Tibial nerve (tissue), 4 donors: ENCODE measurements at regions not wholly inside any gene's neighbourhood (a gene's known extent, or its start where the extent isn't known, plus 50 kb on each side); places are given as distances from the start of the nearest gene placed in this dataset.

Experiments
- DNase-seq, 2 donors: peaks; one replicate each; pipeline ENCODE4 v3.0.0-alpha.2; 2019; ENCODE audit warnings: low spot score in 2 of 2
- H3K27ac ChIP-seq, 4 donors: fragments of 200-600 bp; sonication (generic) in 3 of 4; one replicate each; pipeline ENCODE4 v1.5.1; 2017 to 2019; ENCODE audit warnings: mild to moderate bottlenecking in 1 of 4
- H3K27me3 ChIP-seq, 2 donors: fragments of 200-600 bp; sonication (generic) in 1 of 2; one replicate each; pipeline versions ENCODE4 v1.5.1 to v1.6.0; 2017 to 2019
- H3K36me3 ChIP-seq, 3 donors: fragments of 200-600 bp; sonication (generic); one replicate each; pipeline ENCODE4 v1.5.1; 2018 to 2019
- H3K4me1 ChIP-seq, 4 donors: fragments of 200-600 bp; sonication (generic) in 3 of 4; one replicate each; pipeline ENCODE4 v1.5.1; 2017 to 2019
- H3K4me3 ChIP-seq, 4 donors: fragments of 200-600 bp; sonication (generic) in 3 of 4; one replicate each; pipeline ENCODE4 v1.5.1; 2017 to 2019; ENCODE audit warnings: mild to moderate bottlenecking in 1 of 4, moderate library complexity in 1 of 4
- H3K9me3 ChIP-seq, 4 donors: fragments of 200-600 bp; sonication (generic) in 3 of 4; one replicate each; pipeline ENCODE4 v1.5.1; 2017 to 2019
- CTCF ChIP-seq, 5 experiments: fragments of 200-600 bp in 3 of 5; fragments of 450-650 bp in 2 of 5; sonication (generic) in 3 of 5; IDR thresholded peaks; one replicate each; pipeline ENCODE4 v1.5.1; 2016 to 2019; ENCODE audit warnings: antibody characterized with exemption in 5 of 5, mild to moderate bottlenecking in 3 of 5, moderate library complexity in 2 of 5
- EP300 ChIP-seq, 2 donors: sonication (generic); formaldehyde crosslinking; IDR thresholded peaks; one replicate each; pipeline ENCODE4 v1.6.1; 2017; ENCODE audit warnings: antibody characterized with exemption in 2 of 2, mild to moderate bottlenecking in 1 of 2
- POLR2A ChIP-seq, 2 donors: fragments of 450-650 bp; IDR thresholded peaks; one replicate each; pipeline ENCODE4 v1.6.1; 2017; ENCODE audit warnings: antibody characterized with exemption in 2 of 2, mild to moderate bottlenecking in 2 of 2, moderate library complexity in 2 of 2
- WGBS, 2 donors: methylation state at CpG; one replicate each; pipeline ENCODE4 v1.1.5; 2018; 5-methylcytosine and 5-hydroxymethylcytosine counted together

- no peak for DNase-seq
- TF ChIP-seq CTCF (IDR thresholded peaks at IDR 0.05) = no peak
- TF ChIP-seq EP300 (IDR thresholded peaks at IDR 0.05) = no peak
- no peak for TF ChIP-seq POLR2A (IDR thresholded peaks at IDR 0.05)
- H3K27me3 ChIP-seq = no peaks in the 10 kb centered on the region
- H3K4me3 ChIP-seq = no peak overlapping the region
- WGBS, 2 donors = 75 to 76% methylated on average over 4 of the region's 4 CpGs
- no peaks in the 10 kb centered on the region for H3K36me3 ChIP-seq
- H3K27ac ChIP-seq = no peak overlapping the region
- H3K9me3 ChIP-seq = no peaks in the 10 kb centered on the region
- H3K4me1 ChIP-seq = no peaks in the 10 kb centered on the region
Measured at GRCh38 chr1:81466961-81467360, 333.8 kb upstream of the ADGRL2 start.

- H3K27me3 ChIP-seq = no peaks in the 10 kb centered on the region
- DNase-seq = no peak
- no peak overlapping the region for H3K4me3 ChIP-seq
- TF ChIP-seq EP300 (IDR thresholded peaks at IDR 0.05) = no peak
- no peak for TF ChIP-seq CTCF (IDR thresholded peaks at IDR 0.05)
- no peak for TF ChIP-seq POLR2A (IDR thresholded peaks at IDR 0.05)
- no peaks in the 10 kb centered on the region for H3K9me3 ChIP-seq
- no peaks in the 10 kb centered on the region for H3K4me1 ChIP-seq
- no peaks in the 10 kb centered on the region for H3K36me3 ChIP-seq
- WGBS, 2 donors = 51 to 52% methylated on average over 8 of the region's 8 CpGs
- H3K27ac ChIP-seq = no peak overlapping the region
Measured at GRCh38 chr1:81463936-81464837, 336.5 kb upstream of the ADGRL2 start.

DNA sequence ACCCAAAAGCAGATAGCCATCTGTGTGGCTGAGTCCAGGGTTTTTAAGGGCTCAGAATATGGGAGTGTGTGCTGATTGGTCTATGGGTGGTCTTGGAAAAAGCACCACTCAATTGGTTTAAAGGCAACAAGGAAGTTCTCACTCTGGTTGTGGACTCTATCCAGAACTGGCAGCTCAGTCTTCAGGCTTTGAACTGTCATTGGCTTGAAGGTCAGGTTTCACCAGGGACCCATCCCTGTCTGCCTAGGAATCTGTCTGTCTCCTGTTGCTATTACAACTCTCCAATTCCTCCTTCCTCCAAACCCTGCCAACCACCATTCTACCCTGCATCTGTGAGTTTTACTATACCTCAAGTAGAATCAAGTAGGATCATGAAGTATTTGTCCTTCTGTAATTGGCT, 341.7 kb upstream of the ADGRL2 start:
- Histone ChIP-seq H3K9me3 (no peaks in the 10 kb centered on the region), H3K36me3 (no peaks in the 10 kb centered on the region), H3K4me1 (no peaks in the 10 kb centered on the region), H3K4me3 (no peak overlapping the region), H3K27me3 (no peaks in the 10 kb centered on the region), H3K27ac (no peak overlapping the region)
- no peak for DNase-seq
- TF ChIP-seq CTCF (IDR thresholded peaks at IDR 0.05) = no peak
- no peak for TF ChIP-seq POLR2A (IDR thresholded peaks at IDR 0.05)
- TF ChIP-seq EP300 (IDR thresholded peaks at IDR 0.05) = no peak

GRCh38 chr1:81458186-81458585, 342.5 kb upstream of the ADGRL2 start:
- Histone ChIP-seq H3K27ac (no peak overlapping the region), H3K36me3 (no peaks in the 10 kb centered on the region), H3K27me3 (no peaks in the 10 kb centered on the region), H3K4me3 (no peak overlapping the region), H3K9me3 (no peaks in the 10 kb centered on the region), H3K4me1 (no peaks in the 10 kb centered on the region)
- DNase-seq = no peak
- TF ChIP-seq CTCF (IDR thresholded peaks at IDR 0.05) (no peak), POLR2A (IDR thresholded peaks at IDR 0.05) (no peak), EP300 (IDR thresholded peaks at IDR 0.05) (no peak)
- 70 to 82% methylated on average over 4 of the region's 4 CpGs for WGBS, 2 donors

GRCh38 chr1:81455481-81455880, 345.3 kb upstream of the ADGRL2 start:
- TF ChIP-seq POLR2A (IDR thresholded peaks at IDR 0.05) = no peak
- 69 to 70% methylated on average over 4 of the region's 4 CpGs for WGBS, 2 donors
- Histone ChIP-seq H3K27me3 (no peaks in the 10 kb centered on the region), H3K36me3 (no peaks in the 10 kb centered on the region), H3K4me1 (no peaks in the 10 kb centered on the region), H3K4me3 (no peak overlapping the region), H3K9me3 (no peaks in the 10 kb centered on the region), H3K27ac (no peak overlapping the region)
- DNase-seq = no peak
